Gastrocnemius medialis (tissue), 4 donors: ENCODE measurements at regions not wholly inside any gene's neighbourhood (a gene's known extent, or its start where the extent isn't known, plus 50 kb on each side); places are given as distances from the start of the nearest gene placed in this dataset.

Experiments used
- CTCF ChIP-seq, 5 experiments: fragments of 450-650 bp in 3 of 5; fragments of 200-600 bp in 2 of 5; sonication (generic) in 2 of 5; IDR thresholded peaks in 4 of 5; conservative IDR thresholded peaks in 1 of 5; 1 replicate in 4 of 5; 2 replicates in 1 of 5; pipeline ENCODE4 v1.5.1; 2016 to 2019; ENCODE audit warnings: antibody characterized with exemption in 5 of 5, mild to moderate bottlenecking in 3 of 5, moderate library complexity in 3 of 5
- POLR2A ChIP-seq, 2 donors: fragments of 450-650 bp; IDR thresholded peaks; one replicate each; pipeline ENCODE4 v1.6.1; 2017; ENCODE audit warnings: antibody characterized with exemption in 2 of 2, mild to moderate bottlenecking in 2 of 2, moderate library complexity in 2 of 2

GRCh38 chr18:21991886-21992285 lies 177.5 kb upstream of the GATA6 start:
- TF ChIP-seq CTCF (IDR thresholded peaks at IDR 0.05 in 4 of 5, conservative IDR thresholded peaks at IDR 0.05 in 1 of 5) (no peak), POLR2A (IDR thresholded peaks at IDR 0.05) (no peak)
